Inferior parietal cortex (tissue), 1 donor: ENCODE measurements at regions not wholly inside any gene's neighbourhood (a gene's known extent, or its start where the extent isn't known, plus 50 kb on each side); places are given as distances from the start of the nearest gene placed in this dataset.
"Not testable (repeated sequence)": the region's sequence is repeated elsewhere in the genome, so short reads cannot be mapped to it uniquely, and the experiment has no call there.

ENCODE experiments used
- DNase-seq: peaks from one replicate; pipeline ENCODE4 v3.0.0-alpha.2; 2016; ENCODE audit errors: extremely low spot score

- no peak for DNase-seq
Observed at GRCh38 chr2:137886083-137886831, 78.0 kb upstream of the HNMT start.

- DNase-seq, result peak; percentile 18
Observed at GRCh38 chr2:137888845-137889244, 75.4 kb upstream of the HNMT start.

GRCh38 chr2:137892739-137893138 is 71.5 kb upstream of the HNMT start:
- DNase-seq, result no peak

- no peak for DNase-seq
Observed at GRCh38 chr2:137893145-137893544, 71.1 kb upstream of the HNMT start.

GRCh38 chr2:137896467-137896866 is 67.8 kb upstream of the HNMT start:
- DNase-seq, result no peak

- DNase-seq, result no peak
Observed at GRCh38 chr2:137897082-137897481, 67.2 kb upstream of the HNMT start.

GRCh38 chr2:137900421-137901141 is 63.7 kb upstream of the HNMT start:
- no peak for DNase-seq

- peak; percentile 63 for DNase-seq
Observed at GRCh38 chr2:137910641-137911040, 53.6 kb upstream of the HNMT start.

- no peak for DNase-seq
Observed at GRCh38 chr2:137912371-137912770, 51.9 kb upstream of the HNMT start.

- no peak for DNase-seq
Observed at GRCh38 chr2:137913169-137913568, 51.1 kb upstream of the HNMT start.

- not testable (repeated sequence) for DNase-seq
Observed at GRCh38 chr2:137913648-137914047, 50.6 kb upstream of the HNMT start.
